22Rv1 (cell line): ENCODE measurements at regions not wholly inside any gene's neighbourhood (a gene's known extent, or its start where the extent isn't known, plus 50 kb on each side); places are given as distances from the start of the nearest gene placed in this dataset.

Source experiments
- H3K27ac ChIP-seq: fragments of 450-650 bp; 2 replicates; pipeline ENCODE4 v1.5.1; 2017
- CTCF ChIP-seq: fragments of 450-650 bp; IDR thresholded peaks from 2 replicates; pipeline ENCODE4 v1.5.1; 2017; ENCODE audit warnings: mild to moderate bottlenecking
- ZFX ChIP-seq: fragments of 450-650 bp; IDR thresholded peaks from 2 replicates; pipeline ENCODE4 v1.6.1; 2017; ENCODE audit warnings: antibody characterized with exemption, borderline replicate concordance

- no peak overlapping the region for H3K27ac ChIP-seq
- TF ChIP-seq CTCF (no peak), ZFX (no peak)
These were observed 313.9 kb upstream of the ZNF32 start for GRCh38 chr10:43962346-43963191.

GRCh38 chr10:43961523-43962345 is 313.1 kb upstream of the ZNF32 start:
- no peak overlapping the region for H3K27ac ChIP-seq
- TF ChIP-seq CTCF (no peak), ZFX (no peak)

GRCh38 chr10:43960981-43961380 is 312.3 kb upstream of the ZNF32 start:
- TF ChIP-seq CTCF (no peak), ZFX (no peak)
- no peak overlapping the region for H3K27ac ChIP-seq

GRCh38 chr10:43960477-43960876 is 311.8 kb upstream of the ZNF32 start:
- no peak overlapping the region for H3K27ac ChIP-seq
- no peak for TF ChIP-seq CTCF
- no peak for TF ChIP-seq ZFX

- TF ChIP-seq CTCF (no peak), ZFX (no peak)
- H3K27ac ChIP-seq = no peak overlapping the region
These were observed 311.4 kb upstream of the ZNF32 start for GRCh38 chr10:43960135-43960415.

GRCh38 chr10:43959364-43960134 is 310.9 kb upstream of the ZNF32 start:
- TF ChIP-seq CTCF (no peak), ZFX (no peak)
- no peak overlapping the region for H3K27ac ChIP-seq
